ENCODE measurements at regions not wholly inside any gene's neighbourhood (a gene's known extent, or its start where the extent isn't known, plus 50 kb on each side); places are given as distances from the start of the nearest gene placed in this dataset.
"Not testable (repeated sequence)": the region's sequence is repeated elsewhere in the genome, so short reads cannot be mapped to it uniquely, and the experiment has no call there.

- no peak overlapping the region for H3K27ac Mint-ChIP-seq
- Histone ChIP-seq H3K36me3 (ENCODE audit: insufficient read depth, low read length) (no peaks in the 10 kb centered on the region), H3K9me3 (ENCODE audit: low read length) (no peaks in the 10 kb centered on the region), H3K27ac (ENCODE audit: low read depth, low read length) (no peak overlapping the region), H3K4me1 (ENCODE audit: insufficient read depth, low read length) (no peaks in the 10 kb centered on the region), H3K27me3 (ENCODE audit: insufficient read depth, low read length, poor library complexity, severe bottlenecking) (no peaks in the 10 kb centered on the region), H3K4me3 (ENCODE audit: low read length) (no peak overlapping the region)
- CTCF ChIA-PET: no interaction called here
- H3K27me3 Mint-ChIP-seq: peaks cover 0 to 23% of the 10 kb centered on the region in 2 donors
- peaks cover 4 to 22% (median 17%) of the 10 kb centered on the region in 5 donors for H3K9me3 Mint-ChIP-seq
- DNase-seq: no peak
- POLR2A ChIA-PET: no interaction called here
- H3K4me1 Mint-ChIP-seq: no peaks in the 10 kb centered on the region
- no peak overlapping the region for H3K4me3 Mint-ChIP-seq
- peaks cover 0 to 11% (median 0%) of the 10 kb centered on the region in 3 donors for H3K36me3 Mint-ChIP-seq
Measured at GRCh38 chr1:232346844-232347243, 283.1 kb downstream of the SIPA1L2 start.

GRCh38 chr1:232344791-232345399 is 285.0 kb downstream of the SIPA1L2 start:
- Mint-ChIP-seq H3K9me3 (peaks cover 4 to 22% (median 17%) of the 10 kb centered on the region in 5 donors), H3K4me3 (no peak overlapping the region), H3K27me3 (peaks cover 0 to 18% of the 10 kb centered on the region in 2 donors), H3K36me3 (peaks cover 0 to 11% (median 0%) of the 10 kb centered on the region in 3 donors), H3K4me1 (no peaks in the 10 kb centered on the region), H3K27ac (no peak overlapping the region)
- no peak for DNase-seq
- Histone ChIP-seq H3K27ac (ENCODE audit: low read depth, low read length) (no peak overlapping the region), H3K9me3 (ENCODE audit: low read length) (no peaks in the 10 kb centered on the region), H3K27me3 (ENCODE audit: insufficient read depth, low read length, poor library complexity, severe bottlenecking) (no peaks in the 10 kb centered on the region), H3K36me3 (ENCODE audit: insufficient read depth, low read length) (no peaks in the 10 kb centered on the region), H3K4me3 (ENCODE audit: low read length) (no peak overlapping the region), H3K4me1 (ENCODE audit: insufficient read depth, low read length) (no peaks in the 10 kb centered on the region)
- ChIA-PET CTCF (no interaction called here), POLR2A (no interaction called here)

GRCh38 chr1:232344186-232344585 is 285.7 kb downstream of the SIPA1L2 start:
- H3K27ac ChIP-seq (ENCODE audit: low read depth, low read length); H3K9me3 ChIP-seq (ENCODE audit: low read length); CTCF ChIA-PET; H3K27ac Mint-ChIP-seq; DNase-seq; H3K4me3 Mint-ChIP-seq; H3K27me3 ChIP-seq (ENCODE audit: insufficient read depth, low read length, poor library complexity, severe bottlenecking); H3K36me3 ChIP-seq (ENCODE audit: insufficient read depth, low read length); H3K4me3 ChIP-seq (ENCODE audit: low read length); H3K4me1 ChIP-seq (ENCODE audit: insufficient read depth, low read length); H3K4me1 Mint-ChIP-seq; POLR2A ChIA-PET: not testable (repeated sequence)
- Mint-ChIP-seq H3K36me3 (peaks cover 0 to 11% (median 0%) of the 10 kb centered on the region in 3 donors), H3K27me3 (peaks cover 0 to 12% of the 10 kb centered on the region in 2 donors), H3K9me3 (peaks cover 4 to 22% (median 17%) of the 10 kb centered on the region in 5 donors)

- ChIA-PET CTCF (no interaction called here), POLR2A (no interaction called here)
- Mint-ChIP-seq H3K4me3 (peak overlapping the region in 1 of 7 donors; percentile 0), H3K9me3 (peaks cover 4 to 16% (median 10%) of the 10 kb centered on the region in 5 donors), H3K4me1 (peaks cover 3 to 8% (median 4%) of the 10 kb centered on the region in 3 donors), H3K36me3 (peaks cover 0 to 5% (median 0%) of the 10 kb centered on the region in 3 donors), H3K27me3 (peaks cover 0 to 15% of the 10 kb centered on the region in 2 donors), H3K27ac (no peak overlapping the region)
- no peaks in the 10 kb centered on the region for H3K9me3 ChIP-seq (ENCODE audit: low read length)
- H3K27me3 ChIP-seq (ENCODE audit: insufficient read depth, low read length, poor library complexity, severe bottlenecking): no peaks in the 10 kb centered on the region
- H3K36me3 ChIP-seq (ENCODE audit: insufficient read depth, low read length): no peaks in the 10 kb centered on the region
- DNase-seq: no peak
- peaks cover 7% of the 10 kb centered on the region for H3K4me1 ChIP-seq (ENCODE audit: insufficient read depth, low read length)
- H3K27ac ChIP-seq (ENCODE audit: low read depth, low read length): no peak overlapping the region
- H3K4me3 ChIP-seq (ENCODE audit: low read length): no peak overlapping the region
Measured at GRCh38 chr1:232340446-232340845, 289.5 kb downstream of the SIPA1L2 start.

- H3K36me3 ChIP-seq (ENCODE audit: insufficient read depth, low read length): no peaks in the 10 kb centered on the region
- no peaks in the 10 kb centered on the region for H3K9me3 ChIP-seq (ENCODE audit: low read length)
- Mint-ChIP-seq H3K27ac (peak overlapping the region in 1 of 8 donors; percentile 64), H3K9me3 (peaks cover 0 to 10% (median 6%) of the 10 kb centered on the region in 5 donors), H3K4me3 (no peak overlapping the region), H3K4me1 (peaks cover 12 to 14% (median 14%) of the 10 kb centered on the region in 3 donors), H3K36me3 (no peaks in the 10 kb centered on the region), H3K27me3 (peaks cover 0 to 19% of the 10 kb centered on the region in 2 donors)
- no peaks in the 10 kb centered on the region for H3K27me3 ChIP-seq (ENCODE audit: insufficient read depth, low read length, poor library complexity, severe bottlenecking)
- H3K4me1 ChIP-seq (ENCODE audit: insufficient read depth, low read length): peaks cover 20% of the 10 kb centered on the region
- no peak for DNase-seq
- H3K4me3 ChIP-seq (ENCODE audit: low read length): no peak overlapping the region
- ChIA-PET POLR2A (no interaction called here), CTCF (no interaction called here)
- H3K27ac ChIP-seq (ENCODE audit: low read depth, low read length): no peak overlapping the region
Measured at GRCh38 chr1:232339073-232339472, 290.9 kb downstream of the SIPA1L2 start.

GRCh38 chr1:232335741-232336293 is 294.1 kb downstream of the SIPA1L2 start:
- H3K27ac Mint-ChIP-seq: peak overlapping the region; percentile 5 to 86 (median 38)
- H3K27me3 Mint-ChIP-seq: peaks cover 2 to 21% of the 10 kb centered on the region in 2 donors
- H3K9me3 ChIP-seq (ENCODE audit: low read length): no peaks in the 10 kb centered on the region
- H3K36me3 Mint-ChIP-seq: no peaks in the 10 kb centered on the region
- H3K4me1 Mint-ChIP-seq: peaks cover 12 to 18% (median 14%) of the 10 kb centered on the region in 3 donors
- CTCF ChIA-PET: no interaction called here
- peaks cover 20% of the 10 kb centered on the region for H3K4me1 ChIP-seq (ENCODE audit: insufficient read depth, low read length)
- no peak for DNase-seq
- POLR2A ChIA-PET: no interaction called here
- H3K27ac ChIP-seq (ENCODE audit: low read depth, low read length): no peak overlapping the region
- no peaks in the 10 kb centered on the region for H3K27me3 ChIP-seq (ENCODE audit: insufficient read depth, low read length, poor library complexity, severe bottlenecking)
- H3K4me3 ChIP-seq (ENCODE audit: low read length): no peak overlapping the region
- peaks cover 0 to 2% (median 0%) of the 10 kb centered on the region in 5 donors for H3K9me3 Mint-ChIP-seq
- H3K36me3 ChIP-seq (ENCODE audit: insufficient read depth, low read length): no peaks in the 10 kb centered on the region
- H3K4me3 Mint-ChIP-seq: peak overlapping the region in 1 of 7 donors; percentile 43

GRCh38 chr1:232335261-232335660 is 294.7 kb downstream of the SIPA1L2 start:
- H3K4me1 ChIP-seq (ENCODE audit: insufficient read depth, low read length): peaks cover 20% of the 10 kb centered on the region
- ChIA-PET CTCF (no interaction called here), POLR2A (no interaction called here)
- H3K9me3 ChIP-seq (ENCODE audit: low read length): no peaks in the 10 kb centered on the region
- no peak overlapping the region for H3K27ac ChIP-seq (ENCODE audit: low read depth, low read length)
- DNase-seq: peak in 3 of 5 donors; percentile 52 to 68 (median 62)
- Mint-ChIP-seq H3K27ac (peak overlapping the region in 7 of 8 donors; percentile 5 to 86 (median 72)), H3K4me3 (peak overlapping the region in 4 of 7 donors; percentile 38 to 48 (median 41)), H3K9me3 (peaks cover 0 to 3% (median 0%) of the 10 kb centered on the region in 5 donors), H3K36me3 (no peaks in the 10 kb centered on the region), H3K4me1 (peaks cover 12 to 18% (median 14%) of the 10 kb centered on the region in 3 donors), H3K27me3 (peaks cover 2 to 22% of the 10 kb centered on the region in 2 donors)
- H3K4me3 ChIP-seq (ENCODE audit: low read length): no peak overlapping the region
- no peaks in the 10 kb centered on the region for H3K27me3 ChIP-seq (ENCODE audit: insufficient read depth, low read length, poor library complexity, severe bottlenecking)
- H3K36me3 ChIP-seq (ENCODE audit: insufficient read depth, low read length): no peaks in the 10 kb centered on the region

GRCh38 chr1:232334811-232335210 is 295.1 kb downstream of the SIPA1L2 start:
- ChIA-PET CTCF (no interaction called here), POLR2A (no interaction called here)
- Histone ChIP-seq H3K27me3 (ENCODE audit: insufficient read depth, low read length, poor library complexity, severe bottlenecking) (no peaks in the 10 kb centered on the region), H3K9me3 (ENCODE audit: low read length) (no peaks in the 10 kb centered on the region), H3K36me3 (ENCODE audit: insufficient read depth, low read length) (no peaks in the 10 kb centered on the region), H3K27ac (ENCODE audit: low read depth, low read length) (no peak overlapping the region), H3K4me1 (ENCODE audit: insufficient read depth, low read length) (peaks cover 20% of the 10 kb centered on the region), H3K4me3 (ENCODE audit: low read length) (no peak overlapping the region)
- H3K27ac Mint-ChIP-seq: peak overlapping the region in 5 of 8 donors; percentile 5 to 86 (median 78)
- no peak for DNase-seq
- H3K27me3 Mint-ChIP-seq: peaks cover 2 to 22% of the 10 kb centered on the region in 2 donors
- H3K9me3 Mint-ChIP-seq: peaks cover 0 to 3% (median 0%) of the 10 kb centered on the region in 5 donors
- no peaks in the 10 kb centered on the region for H3K36me3 Mint-ChIP-seq
- peak overlapping the region in 2 of 7 donors; percentile 38 to 39 for H3K4me3 Mint-ChIP-seq
- H3K4me1 Mint-ChIP-seq: peaks cover 12 to 18% (median 14%) of the 10 kb centered on the region in 3 donors

All from CD8-positive, alpha-beta memory T cell (primary cell).